ENCODE measurements at regions not wholly inside any gene's neighbourhood (a gene's known extent, or its start where the extent isn't known, plus 50 kb on each side); places are given as distances from the start of the nearest gene placed in this dataset.

- TF ChIP-seq POLR2A (IDR thresholded peaks at IDR 0.05) (no peak), CTCF (IDR thresholded peaks at IDR 0.05) (no peak)
These were observed 738.3 kb downstream of the STPG2 start for GRCh38 chr4:97404876-97405523.

Measured in transverse colon (tissue), 3 donors.